ENCODE measurements at regions not wholly inside any gene's neighbourhood (a gene's known extent, or its start where the extent isn't known, plus 50 kb on each side); places are given as distances from the start of the nearest gene placed in this dataset.

DNA sequence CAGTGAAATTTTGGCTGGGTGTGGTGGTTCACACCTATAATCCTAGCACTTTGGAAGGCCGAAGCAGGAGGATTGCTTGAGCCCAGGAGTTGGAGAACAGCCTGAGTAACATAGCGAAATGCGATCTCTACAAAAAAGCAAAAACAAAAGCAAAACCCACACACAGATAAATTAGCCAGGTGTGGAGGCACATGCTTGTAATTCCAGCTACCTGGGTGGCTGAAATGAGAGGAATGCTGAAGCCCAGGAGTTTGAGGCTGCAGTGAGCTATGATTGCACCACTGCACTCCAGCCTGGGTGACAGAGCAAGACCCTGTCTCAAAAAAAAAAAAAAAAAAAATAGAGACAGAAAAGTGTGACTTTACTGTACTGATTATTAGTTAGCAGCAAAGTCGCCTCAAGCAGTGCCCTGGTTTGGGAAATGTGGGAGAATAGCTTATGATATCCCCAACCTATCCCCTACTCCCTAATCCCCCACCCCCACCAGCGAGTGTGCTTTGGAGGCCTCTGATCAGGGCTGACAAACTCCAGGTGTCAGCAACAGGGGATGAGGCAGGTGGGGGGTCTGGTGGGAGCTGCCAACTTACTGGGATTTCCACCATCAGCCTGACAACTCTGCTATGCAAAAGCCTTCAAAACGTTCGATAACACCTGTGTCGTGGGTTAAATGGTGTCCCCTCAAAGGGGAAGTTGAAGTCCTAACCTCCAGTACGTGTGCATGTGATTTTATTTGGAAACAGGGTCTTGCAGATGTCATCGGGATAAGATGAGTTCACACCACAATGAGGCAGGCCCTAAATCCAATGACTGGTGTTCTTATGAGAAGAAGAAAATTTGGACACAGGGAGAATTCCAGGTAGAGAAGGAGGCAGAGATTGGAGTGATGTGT is 124.7 kb upstream of the SDK1 start:
- TF ChIP-seq, protein P1, sequence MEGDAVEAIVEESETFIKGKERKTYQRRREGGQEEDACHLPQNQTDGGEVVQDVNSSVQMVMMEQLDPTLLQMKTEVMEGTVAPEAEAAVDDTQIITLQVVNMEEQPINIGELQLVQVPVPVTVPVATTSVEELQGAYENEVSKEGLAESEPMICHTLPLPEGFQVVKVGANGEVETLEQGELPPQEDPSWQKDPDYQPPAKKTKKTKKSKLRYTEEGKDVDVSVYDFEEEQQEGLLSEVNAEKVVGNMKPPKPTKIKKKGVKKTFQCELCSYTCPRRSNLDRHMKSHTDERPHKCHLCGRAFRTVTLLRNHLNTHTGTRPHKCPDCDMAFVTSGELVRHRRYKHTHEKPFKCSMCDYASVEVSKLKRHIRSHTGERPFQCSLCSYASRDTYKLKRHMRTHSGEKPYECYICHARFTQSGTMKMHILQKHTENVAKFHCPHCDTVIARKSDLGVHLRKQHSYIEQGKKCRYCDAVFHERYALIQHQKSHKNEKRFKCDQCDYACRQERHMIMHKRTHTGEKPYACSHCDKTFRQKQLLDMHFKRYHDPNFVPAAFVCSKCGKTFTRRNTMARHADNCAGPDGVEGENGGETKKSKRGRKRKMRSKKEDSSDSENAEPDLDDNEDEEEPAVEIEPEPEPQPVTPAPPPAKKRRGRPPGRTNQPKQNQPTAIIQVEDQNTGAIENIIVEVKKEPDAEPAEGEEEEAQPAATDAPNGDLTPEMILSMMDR (IDR thresholded peaks at IDR 0.05) = no peak
- no peak for TF ChIP-seq POLR2A (IDR thresholded peaks at IDR 0.05)
